HEK293 (cell line): ENCODE measurements at regions not wholly inside any gene's neighbourhood (a gene's known extent, or its start where the extent isn't known, plus 50 kb on each side); places are given as distances from the start of the nearest gene placed in this dataset.

ENCODE experiments used
- CTCF ChIP-seq: fragments of 450-650 bp; formaldehyde crosslinking; IDR thresholded peaks from 2 replicates; pipeline ENCODE4 v1.5.1; 2016; ENCODE audit warnings: missing biosample characterization, missing genetic modification characterization
- REST ChIP-seq: fragments of 450-650 bp; formaldehyde crosslinking; IDR thresholded peaks from 2 replicates; pipeline ENCODE4 v1.5.1; 2016; ENCODE audit warnings: missing biosample characterization, missing genetic modification characterization
- ZNF354C ChIP-seq: fragments of 450-650 bp; formaldehyde crosslinking; IDR thresholded peaks from 2 replicates; pipeline ENCODE4 v1.5.1; 2016; ENCODE audit warnings: missing biosample characterization, missing genetic modification characterization, low read depth, borderline replicate concordance

GRCh38 chr17:71883845-71884244, 237.0 kb upstream of the SOX9 start:
- TF ChIP-seq REST (tag by site-specific recombination) (no peak), CTCF (tag by site-specific recombination) (no peak), ZNF354C (tag by site-specific recombination) (no peak)
